Renal cortical epithelial cell (primary cell): ENCODE measurements at regions not wholly inside any gene's neighbourhood (a gene's known extent, or its start where the extent isn't known, plus 50 kb on each side); places are given as distances from the start of the nearest gene placed in this dataset.
"Not testable (repeated sequence)": the region's sequence is repeated elsewhere in the genome, so short reads cannot be mapped to it uniquely, and the experiment has no call there.

Source experiments
- DNase-seq: peaks from one replicate; pipeline ENCODE4 v3.0.0-alpha.2; 2011; ENCODE audit warnings: low read depth

- DNase-seq, result no peak
Measured at GRCh38 chr9:17083258-17083657, 51.6 kb upstream of the CNTLN start.

- DNase-seq, result peak; percentile 21
Measured at GRCh38 chr9:17082343-17083064, 52.3 kb upstream of the CNTLN start.

GRCh38 chr9:17081814-17082213, 53.0 kb upstream of the CNTLN start:
- no peak for DNase-seq

GRCh38 chr9:17081351-17081750, 53.5 kb upstream of the CNTLN start:
- DNase-seq, result no peak

- DNase-seq, result peak; percentile 41
Measured at GRCh38 chr9:17075758-17076485, 58.9 kb upstream of the CNTLN start.

- DNase-seq, result no peak
Measured at GRCh38 chr9:17075146-17075757, 59.6 kb upstream of the CNTLN start.

GRCh38 chr9:17072563-17072962, 62.3 kb upstream of the CNTLN start:
- DNase-seq, result not testable (repeated sequence)

- DNase-seq, result no peak
Measured at GRCh38 chr9:17068671-17069070, 66.2 kb upstream of the CNTLN start.

GRCh38 chr9:17065062-17065461, 69.8 kb upstream of the CNTLN start:
- DNase-seq, result no peak

GRCh38 chr9:17064558-17064957, 70.3 kb upstream of the CNTLN start:
- DNase-seq, result no peak

GRCh38 chr9:17063535-17064135, 71.2 kb upstream of the CNTLN start:
- DNase-seq, result peak; percentile 73

GRCh38 chr9:17062497-17062896, 72.3 kb upstream of the CNTLN start:
- no peak for DNase-seq

GRCh38 chr9:17060450-17060849, 74.4 kb upstream of the CNTLN start:
- DNase-seq, result no peak

- DNase-seq, result no peak
Measured at GRCh38 chr9:17059465-17059864, 75.4 kb upstream of the CNTLN start.

- DNase-seq, result no peak
Measured at GRCh38 chr9:17057729-17058128, 77.1 kb upstream of the CNTLN start.

GRCh38 chr9:17052626-17053025, 82.2 kb upstream of the CNTLN start:
- no peak for DNase-seq

GRCh38 chr9:17045381-17045940, 89.4 kb upstream of the CNTLN start:
- DNase-seq, result no peak

GRCh38 chr9:17031546-17031945, 103.3 kb upstream of the CNTLN start:
- DNase-seq, result no peak

- no peak for DNase-seq
Measured at GRCh38 chr9:17025281-17025680, 109.6 kb upstream of the CNTLN start.

- DNase-seq, result no peak
Measured at GRCh38 chr9:17024129-17024528, 110.7 kb upstream of the CNTLN start.

- no peak for DNase-seq
Measured at GRCh38 chr9:17021387-17021970, 113.4 kb upstream of the CNTLN start.

- no peak for DNase-seq
Measured at GRCh38 chr9:17019398-17019797, 115.4 kb upstream of the CNTLN start.
